Hepatocyte (in vitro differentiated cells): ENCODE measurements at regions not wholly inside any gene's neighbourhood (a gene's known extent, or its start where the extent isn't known, plus 50 kb on each side); places are given as distances from the start of the nearest gene placed in this dataset.

Source experiments
- DNase-seq: peaks from one replicate; pipeline ENCODE4 v3.0.0-alpha.2; 2016; ENCODE audit warnings: low spot score
- H2AFZ ChIP-seq: fragments of 200-600 bp; sonication (generic); 2 replicates; pipeline ENCODE4 v1.6.0; 2016; ENCODE audit warnings: antibody characterized with exemption, mild to moderate bottlenecking
- H3K27ac ChIP-seq: fragments of 200-600 bp; sonication (generic); 2 replicates; pipeline ENCODE4 v1.5.1; 2016; ENCODE audit warnings: mild to moderate bottlenecking
- H3K27me3 ChIP-seq: fragments of 200-600 bp; sonication (generic); 2 replicates; pipeline ENCODE4 v1.6.1; 2016
- H3K36me3 ChIP-seq: fragments of 200-600 bp; sonication (generic); replicated peaks from 2 replicates; pipeline ENCODE4 v1.5.1; 2016; ENCODE audit warnings: low read depth; ENCODE audit not compliant: insufficient read depth
- H3K4me1 ChIP-seq: fragments of 200-600 bp; sonication (generic); 2 replicates; pipeline ENCODE4 v1.5.1; 2016; ENCODE audit warnings: mild to moderate bottlenecking, moderate library complexity; ENCODE audit not compliant: insufficient read depth
- H3K4me2 ChIP-seq: fragments of 200-600 bp; sonication (generic); 2 replicates; pipeline ENCODE4 v1.6.0; 2016
- H3K4me3 ChIP-seq: fragments of 200-600 bp; sonication (generic); 2 replicates; pipeline ENCODE4 v1.5.1; 2016; ENCODE audit warnings: mild to moderate bottlenecking
- H3K79me2 ChIP-seq: fragments of 200-600 bp; sonication (generic); 2 replicates; pipeline ENCODE4 v1.6.0; 2017; ENCODE audit warnings: mild to moderate bottlenecking
- H3K9me2 ChIP-seq: fragments of 200-600 bp; sonication (generic); replicated peaks from 2 replicates; pipeline ENCODE4 v1.6.0; 2017; ENCODE audit warnings: mild to moderate bottlenecking; ENCODE audit not compliant: insufficient read depth
- H3K9me3 ChIP-seq: fragments of 200-600 bp; sonication (generic); 2 replicates; pipeline ENCODE4 v1.5.1; 2016; ENCODE audit warnings: low read depth, mild to moderate bottlenecking
- H4K20me1 ChIP-seq: fragments of 200-600 bp; sonication (generic); 2 replicates; pipeline ENCODE4 v1.6.0; 2016; ENCODE audit warnings: mild to moderate bottlenecking; ENCODE audit not compliant: insufficient read depth, poor library complexity, severe bottlenecking
- CTCF ChIP-seq: fragments of 200-600 bp; sonication (generic); IDR thresholded peaks from 2 replicates; pipeline ENCODE4 v1.5.1; 2016; ENCODE audit warnings: antibody characterized with exemption, mild to moderate bottlenecking; ENCODE audit not compliant: poor library complexity
- EZH2 ChIP-seq: fragments of 200-600 bp; sonication (generic); IDR thresholded peaks from 2 replicates; pipeline ENCODE4 v1.6.1; 2016; ENCODE audit warnings: antibody characterized with exemption, mild to moderate bottlenecking, borderline replicate concordance
- EZH2phosphoT487 ChIP-seq: fragments of 200-600 bp; sonication (generic); IDR thresholded peaks from one replicate; pipeline ENCODE4 v1.6.1; 2018; ENCODE audit warnings: antibody characterized with exemption, mild to moderate bottlenecking, low read depth, moderate library complexity; ENCODE audit not compliant: unreplicated experiment, severe bottlenecking
- WGBS: methylation state at CpG from one replicate; pipeline ENCODE4 v1.1.6; 2016; ENCODE audit warnings: low lambda C conversion rate; ENCODE audit errors: missing lambda C conversion rate; 5-methylcytosine and 5-hydroxymethylcytosine counted together

GRCh38 chr2:5319493-5319892 is 372.7 kb upstream of the SOX11 start:
- Histone ChIP-seq H3K9me3 (no peaks in the 10 kb centered on the region), H3K9me2 (no peaks in the 10 kb centered on the region), H3K27ac (no peak overlapping the region), H3K4me1 (no peaks in the 10 kb centered on the region), H3K4me3 (no peak overlapping the region), H4K20me1 (no peaks in the 10 kb centered on the region), H3K27me3 (no peaks in the 10 kb centered on the region), H3K36me3 (no peaks in the 10 kb centered on the region), H3K4me2 (no peak overlapping the region), H3K79me2 (no peaks in the 10 kb centered on the region), H2AFZ (no peak overlapping the region)
- no peak for DNase-seq
- WGBS, result 97% methylated on average over 1 of the region's 1 CpG
- TF ChIP-seq CTCF (no peak), EZH2 (no peak), EZH2phosphoT487 (no peak)

- no peak for DNase-seq
- Histone ChIP-seq H3K9me3 (no peaks in the 10 kb centered on the region), H3K4me2 (no peak overlapping the region), H3K9me2 (no peaks in the 10 kb centered on the region), H3K4me3 (no peak overlapping the region), H4K20me1 (no peaks in the 10 kb centered on the region), H3K36me3 (no peaks in the 10 kb centered on the region), H3K4me1 (no peaks in the 10 kb centered on the region), H2AFZ (no peak overlapping the region), H3K27ac (no peak overlapping the region), H3K27me3 (no peaks in the 10 kb centered on the region), H3K79me2 (no peaks in the 10 kb centered on the region)
- WGBS, result 63% methylated on average over 4 of the region's 4 CpGs
- no peak for TF ChIP-seq CTCF
- no peak for TF ChIP-seq EZH2
- TF ChIP-seq EZH2phosphoT487, result no peak
These were observed 369.8 kb upstream of the SOX11 start for GRCh38 chr2:5322396-5322795.

- H2AFZ ChIP-seq, result no peak overlapping the region
- no peaks in the 10 kb centered on the region for H3K9me3 ChIP-seq
- H3K9me2 ChIP-seq, result no peaks in the 10 kb centered on the region
- H3K36me3 ChIP-seq, result no peaks in the 10 kb centered on the region
- no peaks in the 10 kb centered on the region for H3K4me1 ChIP-seq
- H3K27me3 ChIP-seq, result no peaks in the 10 kb centered on the region
- H3K4me3 ChIP-seq, result no peak overlapping the region
- H4K20me1 ChIP-seq, result no peaks in the 10 kb centered on the region
- no peak for DNase-seq
- no peak for TF ChIP-seq CTCF
- TF ChIP-seq EZH2phosphoT487, result no peak
- no peak for TF ChIP-seq EZH2
- no peaks in the 10 kb centered on the region for H3K79me2 ChIP-seq
- no peak overlapping the region for H3K27ac ChIP-seq
- 96% methylated on average over 22 of the region's 23 CpGs for WGBS
- H3K4me2 ChIP-seq, result no peak overlapping the region
These were observed 366.7 kb upstream of the SOX11 start for GRCh38 chr2:5325523-5325922.

GRCh38 chr2:5328826-5329225 is 363.4 kb upstream of the SOX11 start:
- Histone ChIP-seq H4K20me1 (no peaks in the 10 kb centered on the region), H3K9me3 (no peaks in the 10 kb centered on the region), H3K36me3 (no peaks in the 10 kb centered on the region), H3K4me1 (no peaks in the 10 kb centered on the region), H3K27me3 (no peaks in the 10 kb centered on the region), H2AFZ (no peak overlapping the region), H3K4me2 (no peak overlapping the region), H3K79me2 (no peaks in the 10 kb centered on the region), H3K9me2 (no peaks in the 10 kb centered on the region), H3K27ac (no peak overlapping the region), H3K4me3 (no peak overlapping the region)
- 85% methylated on average over 5 of the region's 5 CpGs for WGBS
- no peak for TF ChIP-seq CTCF
- no peak for TF ChIP-seq EZH2phosphoT487
- TF ChIP-seq EZH2, result no peak
- no peak for DNase-seq
